Type B pancreatic cell (in vitro differentiated cells): ENCODE measurements at regions not wholly inside any gene's neighbourhood (a gene's known extent, or its start where the extent isn't known, plus 50 kb on each side); places are given as distances from the start of the nearest gene placed in this dataset.
A peak's percentile ranks its signal among the peaks of the same experiment; 100 is the strongest.
"Not testable (repeated sequence)": the region's sequence is repeated elsewhere in the genome, so short reads cannot be mapped to it uniquely, and the experiment has no call there.

Experiments
- DNase-seq: peaks from one replicate; pipeline ENCODE4 v3.0.0; 2021; ENCODE audit warnings: mixed read lengths; ENCODE audit not compliant: unreplicated experiment; ENCODE audit errors: extremely low spot score
- H3K27ac Mint-ChIP-seq: 2 replicates; pipeline ENCODE4 v1.8.0; 2021; ENCODE audit warnings: mild to moderate bottlenecking, mixed read lengths
- H3K27me3 Mint-ChIP-seq: 2 replicates; pipeline ENCODE4 v1.8.0; 2021; ENCODE audit warnings: mixed read lengths
- H3K36me3 Mint-ChIP-seq: 2 replicates; pipeline ENCODE4 v1.8.0; 2021; ENCODE audit warnings: mixed read lengths
- H3K4me1 Mint-ChIP-seq: one replicate; pipeline ENCODE4 v1.8.0; 2021; ENCODE audit warnings: mixed read lengths; ENCODE audit not compliant: unreplicated experiment
- H3K4me3 Mint-ChIP-seq: 2 replicates; pipeline ENCODE4 v1.8.0; 2021; ENCODE audit warnings: mild to moderate bottlenecking, mixed read lengths
- H3K9me3 Mint-ChIP-seq: 2 replicates; pipeline ENCODE4 v1.8.0; 2021; ENCODE audit warnings: mixed read lengths
- CTCF ChIP-seq: fragments of 200-600 bp; sonication (generic); conservative IDR thresholded peaks from 2 replicates; pipeline ENCODE4 v1.5.0; 2021; ENCODE audit warnings: antibody characterized with exemption, mild to moderate bottlenecking

- no peak for DNase-seq
- Mint-ChIP-seq H3K9me3 (peaks cover 7% of the 10 kb centered on the region), H3K4me1 (no peaks in the 10 kb centered on the region), H3K27ac (no peak overlapping the region), H3K4me3 (no peak overlapping the region), H3K27me3 (no peaks in the 10 kb centered on the region), H3K36me3 (no peaks in the 10 kb centered on the region)
- no peak for TF ChIP-seq CTCF
Measured at GRCh38 chrX:80929251-80929650, 119.6 kb upstream of the BRWD3 start.

- no peak for TF ChIP-seq CTCF
- no peak for DNase-seq
- Mint-ChIP-seq H3K27ac (no peak overlapping the region), H3K36me3 (no peaks in the 10 kb centered on the region), H3K27me3 (no peaks in the 10 kb centered on the region), H3K4me3 (no peak overlapping the region), H3K4me1 (no peaks in the 10 kb centered on the region), H3K9me3 (peaks cover under 1% of the 10 kb centered on the region)
Measured at GRCh38 chrX:80917919-80918318, 108.2 kb upstream of the BRWD3 start.

DNA sequence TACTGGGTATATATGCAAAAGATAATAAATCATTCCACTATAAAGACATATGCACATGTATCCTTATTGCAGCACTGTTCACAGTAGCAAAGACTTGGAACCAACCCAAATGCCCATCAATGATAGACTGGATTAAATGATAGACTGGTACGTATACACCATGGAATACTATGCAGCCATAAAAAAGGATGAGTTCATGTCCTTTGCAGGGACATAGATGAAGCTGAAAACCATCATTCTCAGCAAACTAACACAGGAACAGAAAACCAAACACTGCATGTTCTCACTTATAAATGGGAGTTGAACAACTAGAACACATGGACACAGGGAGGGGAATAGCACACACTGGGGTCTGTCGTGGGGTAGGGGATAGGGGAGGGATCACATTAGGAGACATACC, 102.7 kb upstream of the BRWD3 start:
- H3K9me3 Mint-ChIP-seq, H3K4me1 Mint-ChIP-seq, H3K27me3 Mint-ChIP-seq, H3K36me3 Mint-ChIP-seq, H3K4me3 Mint-ChIP-seq, H3K27ac Mint-ChIP-seq, DNase-seq: not testable (repeated sequence)

- Mint-ChIP-seq H3K4me1 (no peaks in the 10 kb centered on the region), H3K4me3 (no peak overlapping the region), H3K9me3 (no peaks in the 10 kb centered on the region), H3K27me3 (no peaks in the 10 kb centered on the region), H3K36me3 (no peaks in the 10 kb centered on the region), H3K27ac (no peak overlapping the region)
- TF ChIP-seq CTCF = no peak
- DNase-seq = no peak
Measured at GRCh38 chrX:80879916-80880315, 70.2 kb upstream of the BRWD3 start.

GRCh38 chrX:80879143-80879542, 69.5 kb upstream of the BRWD3 start:
- no peak for TF ChIP-seq CTCF
- Mint-ChIP-seq H3K36me3 (no peaks in the 10 kb centered on the region), H3K27me3 (no peaks in the 10 kb centered on the region), H3K4me3 (no peak overlapping the region), H3K27ac (no peak overlapping the region), H3K9me3 (no peaks in the 10 kb centered on the region), H3K4me1 (no peaks in the 10 kb centered on the region)
- no peak for DNase-seq

GRCh38 chrX:80876877-80877276, 67.2 kb upstream of the BRWD3 start:
- peak; percentile 74 for TF ChIP-seq CTCF
- H3K9me3 Mint-ChIP-seq = no peaks in the 10 kb centered on the region
- no peak overlapping the region for H3K4me3 Mint-ChIP-seq
- no peak for DNase-seq
- no peaks in the 10 kb centered on the region for H3K4me1 Mint-ChIP-seq
- no peaks in the 10 kb centered on the region for H3K27me3 Mint-ChIP-seq
- H3K27ac Mint-ChIP-seq = no peak overlapping the region
- H3K36me3 Mint-ChIP-seq = no peaks in the 10 kb centered on the region
